ENCODE measurements at regions not wholly inside any gene's neighbourhood (a gene's known extent, or its start where the extent isn't known, plus 50 kb on each side); places are given as distances from the start of the nearest gene placed in this dataset.
"Not testable (repeated sequence)": the region's sequence is repeated elsewhere in the genome, so short reads cannot be mapped to it uniquely, and the experiment has no call there.

DNA sequence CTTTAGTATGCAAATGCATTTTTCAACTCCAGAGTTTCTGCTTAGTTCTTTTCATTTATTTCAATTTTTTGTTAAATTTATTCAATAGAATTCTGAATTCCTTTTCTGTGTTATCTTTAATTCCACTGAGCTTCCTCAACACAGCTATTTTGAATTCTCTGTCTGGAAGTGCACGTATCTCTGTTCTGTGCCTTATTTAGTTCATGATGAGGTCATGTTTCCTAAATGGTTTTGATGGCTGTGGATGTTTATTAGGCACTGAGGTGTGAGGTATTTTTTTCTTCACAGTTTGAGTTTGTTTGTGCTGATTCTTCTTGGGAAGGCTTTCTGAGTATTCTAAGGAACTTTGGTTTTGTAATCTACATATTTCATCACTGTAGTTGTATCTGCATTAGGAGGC is 2042.8 kb upstream of the RAG2 start:
- TF ChIP-seq CHD2 (IDR thresholded peaks at IDR 0.05; ENCODE audit: low read length, partially characterized antibody) (no peak), RNF2 (IDR thresholded peaks at IDR 0.05; ENCODE audit: borderline replicate concordance, low read depth) (no peak), RARB (CRISPR knock-in tag; IDR thresholded peaks at IDR 0.05) (no peak), RCOR1 (IDR thresholded peaks at IDR 0.05; ENCODE audit: low read depth, low read length) (no peak), FOXS1 (CRISPR knock-in tag; IDR thresholded peaks at IDR 0.05) (no peak), HDAC2 (IDR thresholded peaks at IDR 0.05) (no peak), MYC (IDR thresholded peaks at IDR 0.05; ENCODE audit: borderline replicate concordance, low read length) (no peak), HEYL (CRISPR knock-in tag; IDR thresholded peaks at IDR 0.05) (no peak), HOXB5 (CRISPR knock-in tag; IDR thresholded peaks at IDR 0.05) (no peak), SMC3 (IDR thresholded peaks at IDR 0.05) (no peak)
- 0% methylated on average over 1 of the region's 1 CpG for WGBS (ENCODE audit: missing lambda C conversion rate)
- no peak overlapping the region for H3K4me2 ChIP-seq
- no peak for DNase-seq (ENCODE audit: low read depth in 1 of 2, low spot score in 1 of 2)
- H3K9me3 ChIP-seq = peaks cover 5% of the 10 kb centered on the region; the same call in 1 of the 3 replicates
- ChIA-PET CTCF (no interaction called here), POLR2A (no interaction called here)
- no peak overlapping the region for H3K27ac ChIP-seq
- H3K4me3 ChIP-seq = no peak overlapping the region
- no peak for ATAC-seq
- no peak for FAIRE-seq
- no peaks in the 10 kb centered on the region for H3K4me1 ChIP-seq

DNA sequence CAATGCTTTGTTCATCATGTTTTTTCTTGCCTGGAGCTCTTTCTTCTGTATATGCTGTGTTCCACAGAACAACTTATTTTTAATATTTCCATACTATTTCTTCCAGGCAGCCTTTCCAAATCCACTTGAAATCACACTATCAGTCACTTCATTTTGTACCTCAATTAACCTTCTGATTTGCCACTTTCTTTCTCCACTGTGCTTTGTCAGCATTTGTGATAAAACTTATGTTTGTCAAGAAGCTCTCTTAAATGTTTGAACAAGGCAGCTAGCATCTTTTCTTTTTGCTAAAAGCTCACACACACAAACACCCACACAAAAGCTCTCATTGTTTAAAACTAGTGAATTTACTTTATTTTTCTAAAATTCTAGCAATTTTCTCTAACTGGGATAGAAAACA is 2014.7 kb upstream of the RAG2 start:
- Histone ChIP-seq H3K4me1 (no peaks in the 10 kb centered on the region), H3K4me2 (no peak overlapping the region), H3K27ac (no peak overlapping the region), H3K4me3 (no peak overlapping the region), H3K9me3 (no peaks in the 10 kb centered on the region)
- DNase-seq (ENCODE audit: low read depth in 1 of 2, low spot score in 1 of 2) (no peak), ATAC-seq (no peak), FAIRE-seq (no peak)
- CTCF ChIA-PET = no interaction called here
- TF ChIP-seq SMC3 (IDR thresholded peaks at IDR 0.05) (no peak), BHLHE40 (IDR thresholded peaks at IDR 0.05; ENCODE audit: low read depth, low read length) (no peak), HOXB5 (CRISPR knock-in tag; IDR thresholded peaks at IDR 0.05) (no peak), CBX2 (IDR thresholded peaks at IDR 0.05; ENCODE audit: borderline replicate concordance, low read depth) (no peak), RCOR1 (IDR thresholded peaks at IDR 0.05; ENCODE audit: low read depth, low read length) (no peak), FOXS1 (CRISPR knock-in tag; IDR thresholded peaks at IDR 0.05) (no peak), JUNB (IDR thresholded peaks at IDR 0.05) (no peak), RFX5 (IDR thresholded peaks at IDR 0.05) (no peak), ZFP36 (IDR thresholded peaks at IDR 0.05; ENCODE audit: borderline replicate concordance, partially characterized antibody) (no peak), SREBF2 (IDR thresholded peaks at IDR 0.05) (no peak), RAD21 (conservative IDR thresholded peaks at IDR 0.05 in 1 of 2, IDR thresholded peaks at IDR 0.05 in 1 of 2) (no peak), HOXB13 (CRISPR knock-in tag; IDR thresholded peaks at IDR 0.05; ENCODE audit: low read depth) (no peak), NPAS2 (CRISPR knock-in tag; IDR thresholded peaks at IDR 0.05; ENCODE audit: borderline replicate concordance) (no peak), MYC (IDR thresholded peaks at IDR 0.05; ENCODE audit: borderline replicate concordance, low read length) (no peak), FOSL2 (IDR thresholded peaks at IDR 0.05) (no peak), FOSL2 (CRISPR knock-in tag; IDR thresholded peaks at IDR 0.05) (no peak)
- TF ChIP-seq, protein P1, sequence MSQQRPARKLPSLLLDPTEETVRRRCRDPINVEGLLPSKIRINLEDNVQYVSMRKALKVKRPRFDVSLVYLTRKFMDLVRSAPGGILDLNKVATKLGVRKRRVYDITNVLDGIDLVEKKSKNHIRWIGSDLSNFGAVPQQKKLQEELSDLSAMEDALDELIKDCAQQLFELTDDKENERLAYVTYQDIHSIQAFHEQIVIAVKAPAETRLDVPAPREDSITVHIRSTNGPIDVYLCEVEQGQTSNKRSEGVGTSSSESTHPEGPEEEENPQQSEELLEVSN (IDR thresholded peaks at IDR 0.05; ENCODE audit: borderline replicate concordance, low read depth) = no peak
- POLR2A ChIA-PET = no interaction called here

DNA sequence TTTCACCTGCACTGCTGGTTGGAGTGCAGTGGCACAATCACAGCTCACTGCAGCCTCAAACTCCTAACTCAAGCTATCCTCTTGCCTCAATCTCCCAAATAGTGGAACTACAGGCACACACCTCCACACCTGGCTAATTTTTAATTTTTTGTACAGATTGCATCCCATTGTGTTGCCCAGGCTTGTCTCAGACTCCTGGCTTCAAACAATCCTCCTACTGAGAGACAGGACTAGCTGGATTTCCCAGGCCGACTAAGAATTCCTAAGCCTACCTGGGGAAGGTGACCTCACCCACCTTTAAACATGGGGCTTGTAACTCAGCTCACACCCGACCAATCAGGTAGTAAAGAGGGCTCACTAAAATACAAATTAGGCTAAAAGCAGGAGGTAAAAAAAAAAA is 2003.3 kb upstream of the RAG2 start:
- H3K4me2 ChIP-seq; H3K4me1 ChIP-seq; H3K4me3 ChIP-seq; POLR2A ChIA-PET; ATAC-seq; H3K9me3 ChIP-seq; FAIRE-seq; DNase-seq (ENCODE audit: low read depth in 1 of 2, low spot score in 1 of 2); H3K27ac ChIP-seq; CTCF ChIA-PET: not testable (repeated sequence)
- 4% methylated on average over 2 of the region's 2 CpGs for WGBS (ENCODE audit: missing lambda C conversion rate)

DNA sequence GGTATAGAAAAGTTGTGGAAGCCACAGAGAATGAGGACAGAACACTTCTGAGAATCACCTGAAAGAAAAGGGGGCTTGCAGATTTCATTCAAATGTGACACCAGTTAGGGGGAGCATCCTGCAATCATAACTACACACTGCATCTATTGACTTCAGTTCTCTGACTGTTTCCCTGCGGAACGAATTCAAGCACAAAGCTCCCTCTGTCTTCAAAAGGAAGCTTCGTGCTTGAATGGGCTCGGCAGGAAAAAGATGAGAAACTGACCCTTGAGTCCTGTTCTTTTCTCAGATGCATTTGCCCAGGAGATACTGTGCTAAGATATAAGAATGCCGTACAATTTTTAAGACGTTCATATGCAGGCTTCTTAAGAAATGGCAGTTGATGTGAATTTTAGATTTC is 2000.4 kb upstream of the RAG2 start:
- CTCF ChIA-PET = no interaction called here
- Histone ChIP-seq H3K4me1 (no peaks in the 10 kb centered on the region), H3K4me3 (no peak overlapping the region), H3K27ac (no peak overlapping the region), H3K9me3 (no peaks in the 10 kb centered on the region), H3K4me2 (no peak overlapping the region)
- POLR2A ChIA-PET = no interaction called here
- FAIRE-seq = no peak
- no peak for DNase-seq (ENCODE audit: low read depth in 1 of 2, low spot score in 1 of 2)
- WGBS (ENCODE audit: missing lambda C conversion rate) = 23% methylated on average over 6 of the region's 6 CpGs
- no peak for ATAC-seq
- no peak for TF ChIP-seq FOSB (CRISPR knock-in tag; IDR thresholded peaks at IDR 0.05)
- no peak for TF ChIP-seq HEYL (CRISPR knock-in tag; IDR thresholded peaks at IDR 0.05)
- TF ChIP-seq CEBPB (IDR thresholded peaks at IDR 0.05) = no peak
- no peak for TF ChIP-seq MAFK (IDR thresholded peaks at IDR 0.05; ENCODE audit: partially characterized antibody)
- TF ChIP-seq, protein P2, sequence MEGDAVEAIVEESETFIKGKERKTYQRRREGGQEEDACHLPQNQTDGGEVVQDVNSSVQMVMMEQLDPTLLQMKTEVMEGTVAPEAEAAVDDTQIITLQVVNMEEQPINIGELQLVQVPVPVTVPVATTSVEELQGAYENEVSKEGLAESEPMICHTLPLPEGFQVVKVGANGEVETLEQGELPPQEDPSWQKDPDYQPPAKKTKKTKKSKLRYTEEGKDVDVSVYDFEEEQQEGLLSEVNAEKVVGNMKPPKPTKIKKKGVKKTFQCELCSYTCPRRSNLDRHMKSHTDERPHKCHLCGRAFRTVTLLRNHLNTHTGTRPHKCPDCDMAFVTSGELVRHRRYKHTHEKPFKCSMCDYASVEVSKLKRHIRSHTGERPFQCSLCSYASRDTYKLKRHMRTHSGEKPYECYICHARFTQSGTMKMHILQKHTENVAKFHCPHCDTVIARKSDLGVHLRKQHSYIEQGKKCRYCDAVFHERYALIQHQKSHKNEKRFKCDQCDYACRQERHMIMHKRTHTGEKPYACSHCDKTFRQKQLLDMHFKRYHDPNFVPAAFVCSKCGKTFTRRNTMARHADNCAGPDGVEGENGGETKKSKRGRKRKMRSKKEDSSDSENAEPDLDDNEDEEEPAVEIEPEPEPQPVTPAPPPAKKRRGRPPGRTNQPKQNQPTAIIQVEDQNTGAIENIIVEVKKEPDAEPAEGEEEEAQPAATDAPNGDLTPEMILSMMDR (IDR thresholded peaks at IDR 0.05) = no peak
- TF ChIP-seq, protein P1 (IDR thresholded peaks at IDR 0.05; ENCODE audit: borderline replicate concordance, low read depth) = no peak
- TF ChIP-seq PHF8 (IDR thresholded peaks at IDR 0.05; ENCODE audit: borderline replicate concordance, low read depth) = no peak
- TF ChIP-seq TFCP2L1 (CRISPR knock-in tag; IDR thresholded peaks at IDR 0.05) = no peak
- no peak for TF ChIP-seq TP53 (CRISPR knock-in tag; IDR thresholded peaks at IDR 0.05)
- no peak for TF ChIP-seq RAD21 (conservative IDR thresholded peaks at IDR 0.05 in 1 of 2, IDR thresholded peaks at IDR 0.05 in 1 of 2)
- TF ChIP-seq HDAC2 (IDR thresholded peaks at IDR 0.05) = no peak
- no peak for TF ChIP-seq JUNB (IDR thresholded peaks at IDR 0.05)
- TF ChIP-seq MYC (IDR thresholded peaks at IDR 0.05; ENCODE audit: borderline replicate concordance, low read length) = no peak
- TF ChIP-seq BHLHE40 (IDR thresholded peaks at IDR 0.05; ENCODE audit: low read depth, low read length) = no peak
- TF ChIP-seq JUN (IDR thresholded peaks at IDR 0.05) = no peak
- TF ChIP-seq NR3C1 (IDR thresholded peaks at IDR 0.05) = no peak
